Breast epithelium (tissue), 4 donors: ENCODE measurements at regions not wholly inside any gene's neighbourhood (a gene's known extent, or its start where the extent isn't known, plus 50 kb on each side); places are given as distances from the start of the nearest gene placed in this dataset.

Experiments
- DNase-seq, 2 donors: peaks; one replicate each; pipeline ENCODE4 v3.0.0-alpha.2; 2019; ENCODE audit warnings: low spot score in 2 of 2
- H3K27ac ChIP-seq, 2 donors: fragments of 200-600 bp; sonication (generic) in 1 of 2; one replicate each; pipeline ENCODE4 v1.5.1; 2016 to 2019; ENCODE audit warnings: mild to moderate bottlenecking in 1 of 2
- H3K27me3 ChIP-seq, 2 donors: fragments of 200-600 bp; sonication (generic) in 1 of 2; one replicate each; pipeline versions ENCODE4 v1.5.1 to v1.6.0; 2017 to 2019; ENCODE audit warnings: control low read depth in 1 of 2, mild to moderate bottlenecking in 1 of 2
- H3K36me3 ChIP-seq: fragments of 200-600 bp; one replicate; pipeline ENCODE4 v1.5.1; 2019
- H3K4me1 ChIP-seq, 2 donors: fragments of 200-600 bp; sonication (generic); one replicate each; pipeline ENCODE4 v1.5.1; 2016 to 2019; ENCODE audit warnings: control low read depth in 1 of 2
- H3K4me3 ChIP-seq, 3 donors: fragments of 200-600 bp; sonication (generic); 1 replicate in 2 of 3; 2 replicates in 1 of 3; pipeline ENCODE4 v1.5.1; 2016 to 2019; ENCODE audit warnings: mild to moderate bottlenecking in 3 of 3, moderate library complexity in 2 of 3
- H3K9me3 ChIP-seq, 2 donors: fragments of 200-600 bp; sonication (generic) in 1 of 2; one replicate each; pipeline ENCODE4 v1.5.1; 2016 to 2019; ENCODE audit warnings: control low read depth in 1 of 2
- POLR2A ChIP-seq: fragments of 450-650 bp; IDR thresholded peaks from one replicate; pipeline ENCODE4 v1.6.1; 2016; ENCODE audit warnings: antibody characterized with exemption, mild to moderate bottlenecking, moderate library complexity
- POLR2AphosphoS5 ChIP-seq, 3 donors: sonication (generic); formaldehyde crosslinking; IDR thresholded peaks; one replicate each; pipeline ENCODE4 v1.6.1; 2017; ENCODE audit warnings: antibody characterized with exemption in 3 of 3
- intact Hi-C: fragments of 100-400 bp; cut with DNase I; formaldehyde crosslinking; loops from one replicate; pipeline ENCODE4 v1.15.1; 2023; ENCODE audit warnings: low total_unique reads
- TF ChIP-seq, protein P1 (sequence below), 3 donors: fragments of 450-650 bp; IDR thresholded peaks; one replicate each; pipeline ENCODE4 v1.5.1; 2016 to 2017; ENCODE audit warnings: antibody characterized with exemption in 3 of 3, mild to moderate bottlenecking in 3 of 3, moderate library complexity in 3 of 3

DNA sequence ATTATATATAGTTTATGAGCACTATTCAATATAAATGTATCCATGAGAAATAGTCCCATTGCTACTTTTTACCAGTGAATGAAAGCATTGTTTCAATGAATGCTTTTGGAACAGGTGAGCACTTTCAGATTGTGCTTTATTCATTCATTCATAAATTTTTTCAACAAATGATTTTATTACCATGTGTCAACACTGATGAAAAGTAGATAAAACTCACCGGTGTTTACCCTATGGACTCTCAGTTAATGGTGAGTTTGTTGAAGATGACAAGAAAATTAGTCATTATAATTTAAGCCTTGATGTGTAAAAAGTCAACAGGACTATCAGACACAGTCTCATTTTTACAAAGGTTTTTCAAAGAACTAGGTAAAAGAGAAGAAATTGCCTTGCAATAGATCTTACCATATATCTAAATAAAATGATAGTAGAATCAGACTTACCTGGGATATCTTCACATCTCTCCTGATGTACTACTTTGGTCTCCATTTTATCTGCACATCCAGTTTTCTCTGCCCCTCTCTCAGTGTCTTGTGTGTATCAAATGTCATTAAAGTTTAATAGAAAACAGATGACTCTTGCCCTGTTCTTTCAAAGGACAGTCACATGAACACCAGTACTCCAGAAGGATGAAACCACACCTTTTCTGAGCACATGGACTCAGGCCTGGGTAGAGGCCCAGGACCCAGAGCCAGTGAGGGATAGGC, 325.3 kb upstream of the RND3 start:
- H3K27ac ChIP-seq = no peak overlapping the region
- H3K27me3 ChIP-seq = no peaks in the 10 kb centered on the region
- H3K36me3 ChIP-seq = no peaks in the 10 kb centered on the region
- no peaks in the 10 kb centered on the region for H3K9me3 ChIP-seq
- no peak for DNase-seq
- H3K4me1 ChIP-seq = no peaks in the 10 kb centered on the region
- TF ChIP-seq POLR2A = no peak
- no peak for TF ChIP-seq POLR2AphosphoS5 (IDR thresholded peaks at IDR 0.05)
- TF ChIP-seq, protein P1, sequence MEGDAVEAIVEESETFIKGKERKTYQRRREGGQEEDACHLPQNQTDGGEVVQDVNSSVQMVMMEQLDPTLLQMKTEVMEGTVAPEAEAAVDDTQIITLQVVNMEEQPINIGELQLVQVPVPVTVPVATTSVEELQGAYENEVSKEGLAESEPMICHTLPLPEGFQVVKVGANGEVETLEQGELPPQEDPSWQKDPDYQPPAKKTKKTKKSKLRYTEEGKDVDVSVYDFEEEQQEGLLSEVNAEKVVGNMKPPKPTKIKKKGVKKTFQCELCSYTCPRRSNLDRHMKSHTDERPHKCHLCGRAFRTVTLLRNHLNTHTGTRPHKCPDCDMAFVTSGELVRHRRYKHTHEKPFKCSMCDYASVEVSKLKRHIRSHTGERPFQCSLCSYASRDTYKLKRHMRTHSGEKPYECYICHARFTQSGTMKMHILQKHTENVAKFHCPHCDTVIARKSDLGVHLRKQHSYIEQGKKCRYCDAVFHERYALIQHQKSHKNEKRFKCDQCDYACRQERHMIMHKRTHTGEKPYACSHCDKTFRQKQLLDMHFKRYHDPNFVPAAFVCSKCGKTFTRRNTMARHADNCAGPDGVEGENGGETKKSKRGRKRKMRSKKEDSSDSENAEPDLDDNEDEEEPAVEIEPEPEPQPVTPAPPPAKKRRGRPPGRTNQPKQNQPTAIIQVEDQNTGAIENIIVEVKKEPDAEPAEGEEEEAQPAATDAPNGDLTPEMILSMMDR (IDR thresholded peaks at IDR 0.05) = no peak
- no peak overlapping the region for H3K4me3 ChIP-seq
- intact Hi-C loops = no loop called here

DNA sequence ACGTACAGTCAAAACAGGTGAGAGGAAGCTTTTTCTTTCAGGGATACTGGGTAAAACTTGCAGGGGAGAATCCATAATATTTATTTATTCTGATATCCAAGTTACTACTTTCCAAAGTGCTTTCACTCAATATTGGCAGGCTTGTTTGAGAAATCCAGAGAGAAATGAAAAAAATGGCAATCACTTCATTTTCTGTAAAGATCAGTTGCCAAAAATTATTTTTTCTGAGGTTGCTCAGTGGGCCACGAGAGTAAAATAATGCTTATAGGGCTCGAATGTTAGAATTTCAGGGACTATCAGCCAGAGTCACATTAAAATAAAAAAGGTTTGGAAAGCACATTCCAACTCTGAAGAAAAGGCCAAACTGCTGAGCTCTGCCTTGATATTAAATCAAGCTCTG, 324.6 kb upstream of the RND3 start:
- Histone ChIP-seq H3K4me1 (no peaks in the 10 kb centered on the region), H3K27me3 (no peaks in the 10 kb centered on the region), H3K36me3 (no peaks in the 10 kb centered on the region), H3K9me3 (no peaks in the 10 kb centered on the region), H3K27ac (no peak overlapping the region), H3K4me3 (no peak overlapping the region)
- DNase-seq = no peak
- intact Hi-C loops = no loop called here
- TF ChIP-seq, protein P1 (IDR thresholded peaks at IDR 0.05) = no peak
- TF ChIP-seq POLR2AphosphoS5 (IDR thresholded peaks at IDR 0.05) = no peak
- TF ChIP-seq POLR2A = no peak

DNA sequence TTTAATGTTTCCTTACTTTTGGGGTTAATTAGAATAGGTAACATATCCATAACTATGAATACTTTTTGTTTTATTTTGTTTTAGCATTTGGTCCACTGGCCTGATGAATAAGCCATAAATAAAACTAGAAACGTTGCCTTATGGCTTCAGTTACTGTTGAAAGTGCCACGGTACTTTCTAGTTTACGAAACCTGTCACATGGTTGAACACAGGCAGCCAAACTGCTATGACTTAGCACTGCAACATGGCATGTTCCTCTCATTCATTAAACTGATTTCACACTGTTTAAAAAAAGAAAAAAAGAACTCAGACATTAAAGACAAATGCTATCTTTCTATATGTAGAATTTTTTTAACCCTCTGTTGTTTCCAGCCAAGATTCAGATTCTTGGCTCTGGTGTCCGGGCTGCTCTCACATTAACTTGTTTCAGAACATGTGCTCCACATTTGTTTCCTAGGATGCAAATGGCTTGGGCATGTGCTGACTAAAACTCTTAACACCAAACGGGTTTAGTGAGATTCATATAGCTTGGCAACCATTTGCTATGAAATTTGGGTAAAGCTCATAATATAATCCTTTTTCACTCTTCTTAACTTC, 323.9 kb upstream of the RND3 start:
- no peaks in the 10 kb centered on the region for H3K27me3 ChIP-seq
- no peak overlapping the region for H3K4me3 ChIP-seq
- H3K9me3 ChIP-seq = no peaks in the 10 kb centered on the region
- H3K4me1 ChIP-seq = no peaks in the 10 kb centered on the region
- TF ChIP-seq POLR2AphosphoS5 (IDR thresholded peaks at IDR 0.05) = no peak
- no peak for TF ChIP-seq POLR2A
- TF ChIP-seq, protein P1 (IDR thresholded peaks at IDR 0.05) = no peak
- intact Hi-C loops = no loop called here
- no peak for DNase-seq
- no peaks in the 10 kb centered on the region for H3K36me3 ChIP-seq
- H3K27ac ChIP-seq = no peak overlapping the region

DNA sequence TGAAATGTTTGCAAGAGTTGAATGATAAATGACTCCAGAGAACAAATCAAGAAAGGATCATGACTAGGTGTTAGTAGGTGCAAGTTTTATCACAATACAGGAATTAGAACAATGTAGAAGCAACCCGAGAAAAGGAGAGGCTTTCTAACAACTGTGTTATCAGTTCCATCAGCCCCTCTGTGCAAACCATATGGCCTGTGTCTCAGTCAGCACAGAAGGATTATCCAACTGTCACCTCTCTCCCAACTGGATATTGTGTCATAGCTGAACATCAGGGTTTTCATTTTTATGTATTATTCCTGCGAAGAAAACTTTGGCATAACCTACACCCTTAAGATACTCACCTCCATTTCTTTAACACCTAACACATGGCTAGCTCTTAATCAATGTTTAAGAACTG, 321.6 kb upstream of the RND3 start:
- Histone ChIP-seq H3K36me3 (no peaks in the 10 kb centered on the region), H3K9me3 (no peaks in the 10 kb centered on the region), H3K4me1 (no peaks in the 10 kb centered on the region), H3K27me3 (no peaks in the 10 kb centered on the region), H3K27ac (no peak overlapping the region), H3K4me3 (no peak overlapping the region)
- intact Hi-C loops = no loop called here
- DNase-seq = no peak
- TF ChIP-seq POLR2AphosphoS5 (IDR thresholded peaks at IDR 0.05) (no peak), POLR2A (no peak)
- TF ChIP-seq, protein P1 (IDR thresholded peaks at IDR 0.05) = no peak

DNA sequence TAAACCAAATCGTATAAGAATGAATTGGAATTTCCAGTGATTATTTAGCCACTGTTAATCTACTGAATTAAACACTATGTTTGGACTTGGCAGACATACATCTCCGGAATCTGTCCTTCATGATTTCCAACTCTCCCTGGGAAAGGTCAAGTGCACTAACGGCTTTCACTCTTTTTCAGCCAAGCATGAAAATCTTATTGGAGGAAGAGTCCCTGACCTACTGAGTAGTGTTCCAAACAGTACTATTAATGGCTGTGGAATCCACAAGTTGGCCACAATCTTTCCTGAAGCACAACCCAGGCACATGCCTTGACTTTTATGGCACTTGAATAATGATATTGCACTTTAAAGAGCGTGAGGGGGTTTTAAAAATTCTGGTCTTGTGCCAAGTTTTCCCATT, 318.9 kb upstream of the RND3 start:
- Histone ChIP-seq H3K4me3 (no peak overlapping the region), H3K36me3 (no peaks in the 10 kb centered on the region), H3K4me1 (no peaks in the 10 kb centered on the region), H3K9me3 (no peaks in the 10 kb centered on the region), H3K27ac (no peak overlapping the region), H3K27me3 (no peaks in the 10 kb centered on the region)
- intact Hi-C loops = no loop called here
- no peak for DNase-seq
- TF ChIP-seq, protein P1 (IDR thresholded peaks at IDR 0.05) = no peak
- no peak for TF ChIP-seq POLR2AphosphoS5 (IDR thresholded peaks at IDR 0.05)
- no peak for TF ChIP-seq POLR2A
